ENCODE measurements at regions not wholly inside any gene's neighbourhood (a gene's known extent, or its start where the extent isn't known, plus 50 kb on each side); places are given as distances from the start of the nearest gene placed in this dataset.

- TF ChIP-seq CTCF (tag by site-specific recombination; IDR thresholded peaks at IDR 0.05) (no peak), ZNF202 (tag by site-specific recombination; IDR thresholded peaks at IDR 0.05; ENCODE audit: borderline replicate concordance) (no peak)
These were observed 1236.9 kb downstream of the DIAPH3 start for GRCh38 chr13:58926858-58927257.

All from HEK293 (cell line).